OCI-LY1 (cell line): ENCODE measurements at regions not wholly inside any gene's neighbourhood (a gene's known extent, or its start where the extent isn't known, plus 50 kb on each side); places are given as distances from the start of the nearest gene placed in this dataset.

Source experiments
- H2AFZ ChIP-seq: fragments of 200-600 bp; sonication (generic), shearing (Covaris generic); 2 replicates; pipeline ENCODE4 v1.6.0; 2014; ENCODE audit warnings: antibody characterized with exemption, mild to moderate bottlenecking, low read length
- H3F3A ChIP-seq: fragments of 200-600 bp; sonication (generic), shearing (Covaris generic); 2 replicates; pipeline ENCODE4 v1.6.0; 2014; ENCODE audit warnings: mild to moderate bottlenecking, antibody characterized with exemption, low read length, moderate library complexity; ENCODE audit not compliant: insufficient read depth
- H3K27ac ChIP-seq: fragments of 200-600 bp; sonication (generic); 2 replicates; pipeline ENCODE4 v1.5.1; 2014; ENCODE audit warnings: low read length, mixed run types, mild to moderate bottlenecking, low read depth; ENCODE audit not compliant: poor library complexity, severe bottlenecking
- H3K27me3 ChIP-seq: fragments of 200-600 bp; sonication (generic); 2 replicates; pipeline ENCODE4 v1.6.0; 2014; ENCODE audit warnings: antibody characterized with exemption, mild to moderate bottlenecking, low read length, moderate library complexity; ENCODE audit not compliant: insufficient read depth
- H3K36me3 ChIP-seq: fragments of 200-600 bp; sonication (generic); 2 replicates; pipeline ENCODE4 v1.6.1; 2014; ENCODE audit warnings: mild to moderate bottlenecking, antibody characterized with exemption, low read length, moderate library complexity, mixed read lengths; ENCODE audit not compliant: insufficient read depth
- H3K4me1 ChIP-seq: fragments of 200-600 bp; sonication (generic); 2 replicates; pipeline ENCODE4 v1.5.1; 2014; ENCODE audit warnings: mild to moderate bottlenecking, low read length, moderate library complexity; ENCODE audit not compliant: insufficient read depth, severe bottlenecking
- H3K4me2 ChIP-seq: fragments of 200-600 bp; sonication (generic), shearing (Covaris generic); 2 replicates; pipeline ENCODE4 v1.6.1; 2014; ENCODE audit warnings: low read length
- H3K4me3 ChIP-seq: fragments of 200-600 bp; sonication (generic); 2 replicates; pipeline ENCODE4 v1.5.1; 2014; ENCODE audit warnings: low read length, low read depth, mild to moderate bottlenecking, mixed read lengths; ENCODE audit not compliant: poor library complexity, severe bottlenecking
- H3K79me2 ChIP-seq: fragments of 200-600 bp; shearing (Covaris generic); 2 replicates; pipeline ENCODE4 v1.6.1; 2016; ENCODE audit warnings: mixed run types, low read length, mixed read lengths; ENCODE audit not compliant: insufficient read depth
- H3K9ac ChIP-seq: fragments of 200-600 bp; sonication (generic), shearing (Covaris generic); 2 replicates; pipeline ENCODE4 v1.6.1; 2014; ENCODE audit warnings: mild to moderate bottlenecking, low read length, mixed read lengths
- H3K9me2 ChIP-seq: fragments of 200-600 bp; sonication (generic), shearing (Covaris generic); 2 replicates; pipeline ENCODE4 v1.6.1; 2014; ENCODE audit warnings: low read depth, mild to moderate bottlenecking, low read length, mixed read lengths
- H3K9me3 ChIP-seq: fragments of 200-600 bp; shearing (Covaris generic); 2 replicates; pipeline ENCODE4 v1.6.1; 2014; ENCODE audit warnings: low read length, mixed read lengths
- H4K20me1 ChIP-seq: fragments of 200-600 bp; sonication (generic), shearing (Covaris generic); 2 replicates; pipeline ENCODE4 v1.6.0; 2016; ENCODE audit warnings: mild to moderate bottlenecking, low read length; ENCODE audit not compliant: insufficient read depth
- EZH2 ChIP-seq: fragments of 200-600 bp; sonication (generic), shearing (Covaris generic); IDR thresholded peaks from 2 replicates; pipeline ENCODE4 v1.8.0; 2017; ENCODE audit warnings: borderline replicate concordance, mixed run types, mild to moderate bottlenecking, antibody characterized with exemption, low read length, moderate library complexity, mixed read lengths
- TF ChIP-seq, protein P1 (sequence below): fragments of 200-600 bp; sonication (generic), shearing (Covaris generic); IDR thresholded peaks from 2 replicates; pipeline ENCODE4 v1.5.1; 2017; ENCODE audit warnings: mild to moderate bottlenecking, antibody characterized with exemption, low read length, moderate library complexity, mixed read lengths

DNA sequence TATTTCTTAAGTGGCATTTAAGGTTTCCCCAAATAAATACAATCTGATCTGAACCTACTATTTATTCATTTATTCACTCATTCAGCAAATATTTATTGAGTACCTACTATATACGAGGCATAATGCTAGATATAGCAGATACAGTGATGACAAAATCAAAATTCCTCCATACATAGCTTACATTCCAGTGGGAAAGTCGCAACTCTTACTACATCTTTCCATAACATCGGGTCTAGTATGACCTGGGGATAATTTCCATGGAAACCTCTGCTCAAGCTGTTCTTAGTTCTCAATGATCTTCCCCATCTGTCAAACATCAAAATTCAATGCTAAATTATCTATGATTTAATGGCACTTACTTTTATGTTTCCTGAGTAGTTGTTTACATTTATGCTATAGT lies 70.8 kb upstream of the PRKACB start:
- H3K4me3 ChIP-seq, result no peak overlapping the region
- H3F3A ChIP-seq, result 0 out of 2 replicates have a peak, but pooled peaks cover 6% of the 10 kb centered on the region
- H3K9me2 ChIP-seq, result no peaks in the 10 kb centered on the region
- TF ChIP-seq, protein P1, sequence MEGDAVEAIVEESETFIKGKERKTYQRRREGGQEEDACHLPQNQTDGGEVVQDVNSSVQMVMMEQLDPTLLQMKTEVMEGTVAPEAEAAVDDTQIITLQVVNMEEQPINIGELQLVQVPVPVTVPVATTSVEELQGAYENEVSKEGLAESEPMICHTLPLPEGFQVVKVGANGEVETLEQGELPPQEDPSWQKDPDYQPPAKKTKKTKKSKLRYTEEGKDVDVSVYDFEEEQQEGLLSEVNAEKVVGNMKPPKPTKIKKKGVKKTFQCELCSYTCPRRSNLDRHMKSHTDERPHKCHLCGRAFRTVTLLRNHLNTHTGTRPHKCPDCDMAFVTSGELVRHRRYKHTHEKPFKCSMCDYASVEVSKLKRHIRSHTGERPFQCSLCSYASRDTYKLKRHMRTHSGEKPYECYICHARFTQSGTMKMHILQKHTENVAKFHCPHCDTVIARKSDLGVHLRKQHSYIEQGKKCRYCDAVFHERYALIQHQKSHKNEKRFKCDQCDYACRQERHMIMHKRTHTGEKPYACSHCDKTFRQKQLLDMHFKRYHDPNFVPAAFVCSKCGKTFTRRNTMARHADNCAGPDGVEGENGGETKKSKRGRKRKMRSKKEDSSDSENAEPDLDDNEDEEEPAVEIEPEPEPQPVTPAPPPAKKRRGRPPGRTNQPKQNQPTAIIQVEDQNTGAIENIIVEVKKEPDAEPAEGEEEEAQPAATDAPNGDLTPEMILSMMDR, result no peak
- TF ChIP-seq EZH2, result no peak
- no peaks in the 10 kb centered on the region for H3K36me3 ChIP-seq
- H3K4me2 ChIP-seq, result no peak overlapping the region
- H2AFZ ChIP-seq, result no peak overlapping the region
- no peak overlapping the region for H3K27ac ChIP-seq
- peaks cover 12% of the 10 kb centered on the region for H3K4me1 ChIP-seq
- H3K79me2 ChIP-seq, result no peaks in the 10 kb centered on the region
- no peaks in the 10 kb centered on the region for H4K20me1 ChIP-seq
- no peaks in the 10 kb centered on the region for H3K27me3 ChIP-seq
- no peak overlapping the region for H3K9ac ChIP-seq
- no peaks in the 10 kb centered on the region for H3K9me3 ChIP-seq

DNA sequence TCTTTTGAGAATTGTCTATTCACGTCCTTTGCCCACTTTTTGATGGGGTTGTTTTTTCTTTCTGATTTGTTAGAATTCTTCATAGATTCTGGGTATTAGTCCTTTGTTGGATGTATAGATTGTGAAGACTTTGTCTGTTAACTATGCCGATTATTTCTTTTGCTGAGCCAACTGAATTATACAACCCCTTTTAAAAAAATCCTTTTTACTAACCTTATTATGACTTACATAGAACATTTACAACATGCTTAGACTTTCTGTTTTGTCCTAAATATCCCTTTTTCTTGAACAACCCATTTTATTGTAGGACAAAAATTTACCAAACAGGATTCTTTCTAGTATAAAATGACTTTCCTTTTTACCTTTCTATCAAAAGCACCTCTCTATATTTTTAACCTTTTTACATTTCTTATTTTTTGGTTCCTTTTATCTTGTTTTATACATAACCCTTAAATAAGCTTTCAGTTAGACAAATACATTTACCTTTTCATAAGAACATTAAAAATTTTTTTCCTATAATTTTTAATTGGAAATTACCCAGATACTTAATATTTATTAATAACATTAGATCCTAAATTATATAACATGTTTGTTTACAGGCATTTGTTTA lies 70.4 kb upstream of the TTLL7 start:
- Histone ChIP-seq H3K4me3 (no peak overlapping the region), H3K9ac (no peak overlapping the region), H3K36me3 (no peaks in the 10 kb centered on the region), H3K27me3 (no peaks in the 10 kb centered on the region), H2AFZ (no peak overlapping the region), H3K27ac (no peak overlapping the region), H3K4me1 (no peaks in the 10 kb centered on the region), H3K9me2 (no peaks in the 10 kb centered on the region), H3K79me2 (no peaks in the 10 kb centered on the region), H3F3A (no peaks in the 10 kb centered on the region), H3K4me2 (no peak overlapping the region), H3K9me3 (peaks cover 4% of the 10 kb centered on the region; the same call in 1 of the 2 replicates), H4K20me1 (no peaks in the 10 kb centered on the region)
- TF ChIP-seq EZH2, result no peak
- TF ChIP-seq, protein P1, result no peak

DNA sequence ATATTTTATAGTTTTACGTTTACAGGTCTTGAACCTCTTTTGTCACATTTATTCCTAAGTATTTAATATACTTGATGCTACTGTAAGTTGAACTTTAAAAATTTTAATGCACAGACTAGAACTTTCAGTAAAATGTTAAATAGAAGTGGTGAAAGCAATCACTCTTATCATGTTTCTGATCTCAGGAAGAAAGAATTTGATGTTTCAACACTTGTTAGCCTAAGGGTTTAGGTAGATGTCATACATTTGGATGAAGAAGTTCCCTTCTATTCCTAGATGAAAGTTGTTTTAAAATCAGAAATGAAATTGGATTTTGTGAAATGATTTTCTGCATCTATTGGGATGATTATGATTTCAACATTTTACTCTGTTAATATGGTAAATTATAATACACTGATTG lies 63.6 kb upstream of the TTLL7 start:
- Histone ChIP-seq H3K4me1 (no peaks in the 10 kb centered on the region), H3K79me2 (no peaks in the 10 kb centered on the region), H3K4me2 (no peak overlapping the region), H3K27me3 (no peaks in the 10 kb centered on the region), H3K27ac (no peak overlapping the region), H3F3A (no peaks in the 10 kb centered on the region), H2AFZ (no peak overlapping the region), H3K9ac (no peak overlapping the region), H3K36me3 (no peaks in the 10 kb centered on the region), H4K20me1 (no peaks in the 10 kb centered on the region), H3K4me3 (no peak overlapping the region), H3K9me3 (peaks cover 4% of the 10 kb centered on the region; the same call in 1 of the 2 replicates), H3K9me2 (no peaks in the 10 kb centered on the region)
- TF ChIP-seq, protein P1, result no peak
- no peak for TF ChIP-seq EZH2
